Nephron progenitor cell (in vitro differentiated cells): ENCODE measurements at regions not wholly inside any gene's neighbourhood (a gene's known extent, or its start where the extent isn't known, plus 50 kb on each side); places are given as distances from the start of the nearest gene placed in this dataset.

Experiments
- DNase-seq: peaks from one replicate; pipeline ENCODE4 v3.0.0; 2021
- H3K27ac Mint-ChIP-seq: 2 replicates; pipeline ENCODE4 v1.8.0; 2021; ENCODE audit warnings: mild to moderate bottlenecking, moderate library complexity, mixed read lengths
- H3K27me3 Mint-ChIP-seq: 2 replicates; pipeline ENCODE4 v1.8.0; 2021; ENCODE audit warnings: mild to moderate bottlenecking, low read depth, mixed read lengths; ENCODE audit not compliant: poor library complexity
- H3K36me3 Mint-ChIP-seq: 2 replicates; pipeline ENCODE4 v1.8.0; 2021; ENCODE audit warnings: low read depth, mixed read lengths
- H3K4me1 Mint-ChIP-seq: 2 replicates; pipeline ENCODE4 v1.8.0; 2021; ENCODE audit warnings: mixed read lengths
- H3K4me3 Mint-ChIP-seq: 2 replicates; pipeline ENCODE4 v1.8.0; 2021; ENCODE audit warnings: mild to moderate bottlenecking, moderate library complexity, mixed read lengths
- H3K9me3 Mint-ChIP-seq: 2 replicates; pipeline ENCODE4 v1.8.0; 2021; ENCODE audit warnings: mild to moderate bottlenecking, moderate library complexity, mixed read lengths
- TF ChIP-seq, protein P1 (sequence below): fragments of 200-600 bp; sonication (generic); IDR thresholded peaks from 2 replicates; pipeline ENCODE4 v1.5.0; 2021; ENCODE audit warnings: antibody characterized with exemption

DNA sequence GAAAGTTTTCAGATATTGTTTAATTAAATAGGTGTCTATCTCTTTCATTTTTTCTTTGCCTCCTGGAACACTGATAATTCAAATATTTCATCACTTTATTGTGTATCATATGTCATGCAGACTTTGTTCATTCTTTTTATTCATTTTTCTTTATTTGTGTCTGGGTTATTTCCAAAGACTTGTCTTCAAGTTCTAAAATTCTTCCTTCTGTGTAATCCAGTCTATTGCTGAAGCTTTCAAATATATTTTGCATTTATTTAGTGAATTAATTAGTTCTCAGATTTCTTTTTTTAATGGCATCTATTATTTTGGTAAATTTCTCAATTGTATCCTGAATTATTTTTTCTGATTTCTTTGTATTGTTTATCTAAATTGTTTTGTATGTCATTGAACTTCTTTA is 70.1 kb downstream of the ZNF330 start:
- H3K36me3 Mint-ChIP-seq: no peaks in the 10 kb centered on the region
- H3K9me3 Mint-ChIP-seq: peaks cover 30% of the 10 kb centered on the region
- no peaks in the 10 kb centered on the region for H3K4me1 Mint-ChIP-seq
- H3K27ac Mint-ChIP-seq: no peak overlapping the region
- TF ChIP-seq, protein P1, sequence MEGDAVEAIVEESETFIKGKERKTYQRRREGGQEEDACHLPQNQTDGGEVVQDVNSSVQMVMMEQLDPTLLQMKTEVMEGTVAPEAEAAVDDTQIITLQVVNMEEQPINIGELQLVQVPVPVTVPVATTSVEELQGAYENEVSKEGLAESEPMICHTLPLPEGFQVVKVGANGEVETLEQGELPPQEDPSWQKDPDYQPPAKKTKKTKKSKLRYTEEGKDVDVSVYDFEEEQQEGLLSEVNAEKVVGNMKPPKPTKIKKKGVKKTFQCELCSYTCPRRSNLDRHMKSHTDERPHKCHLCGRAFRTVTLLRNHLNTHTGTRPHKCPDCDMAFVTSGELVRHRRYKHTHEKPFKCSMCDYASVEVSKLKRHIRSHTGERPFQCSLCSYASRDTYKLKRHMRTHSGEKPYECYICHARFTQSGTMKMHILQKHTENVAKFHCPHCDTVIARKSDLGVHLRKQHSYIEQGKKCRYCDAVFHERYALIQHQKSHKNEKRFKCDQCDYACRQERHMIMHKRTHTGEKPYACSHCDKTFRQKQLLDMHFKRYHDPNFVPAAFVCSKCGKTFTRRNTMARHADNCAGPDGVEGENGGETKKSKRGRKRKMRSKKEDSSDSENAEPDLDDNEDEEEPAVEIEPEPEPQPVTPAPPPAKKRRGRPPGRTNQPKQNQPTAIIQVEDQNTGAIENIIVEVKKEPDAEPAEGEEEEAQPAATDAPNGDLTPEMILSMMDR: no peak
- no peak overlapping the region for H3K4me3 Mint-ChIP-seq
- no peaks in the 10 kb centered on the region for H3K27me3 Mint-ChIP-seq
- no peak for DNase-seq

DNA sequence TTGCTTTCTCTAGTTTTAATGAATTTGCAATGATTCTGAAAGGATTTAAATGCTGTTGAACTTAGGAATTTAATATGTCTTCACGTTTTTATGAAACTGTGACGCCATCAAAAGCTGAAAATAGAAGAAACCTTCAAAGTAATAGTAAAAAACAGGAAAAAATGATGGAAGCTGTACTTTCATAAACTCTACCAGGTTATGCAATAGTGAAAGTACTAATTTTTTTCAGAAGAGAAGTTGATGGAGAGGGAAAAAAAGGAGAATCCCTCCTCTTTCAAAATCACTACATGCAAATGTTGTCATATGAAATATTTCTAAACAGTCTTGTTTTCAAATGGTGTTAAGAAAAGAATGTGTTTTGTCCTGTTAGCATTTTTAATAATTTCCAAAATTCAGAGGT is 73.6 kb downstream of the ZNF330 start:
- TF ChIP-seq, protein P1: no peak
- H3K27me3 Mint-ChIP-seq: no peaks in the 10 kb centered on the region
- H3K9me3 Mint-ChIP-seq: peaks cover 29% of the 10 kb centered on the region
- H3K4me1 Mint-ChIP-seq: no peaks in the 10 kb centered on the region
- no peak overlapping the region for H3K4me3 Mint-ChIP-seq
- DNase-seq: no peak
- no peak overlapping the region for H3K27ac Mint-ChIP-seq
- H3K36me3 Mint-ChIP-seq: no peaks in the 10 kb centered on the region

DNA sequence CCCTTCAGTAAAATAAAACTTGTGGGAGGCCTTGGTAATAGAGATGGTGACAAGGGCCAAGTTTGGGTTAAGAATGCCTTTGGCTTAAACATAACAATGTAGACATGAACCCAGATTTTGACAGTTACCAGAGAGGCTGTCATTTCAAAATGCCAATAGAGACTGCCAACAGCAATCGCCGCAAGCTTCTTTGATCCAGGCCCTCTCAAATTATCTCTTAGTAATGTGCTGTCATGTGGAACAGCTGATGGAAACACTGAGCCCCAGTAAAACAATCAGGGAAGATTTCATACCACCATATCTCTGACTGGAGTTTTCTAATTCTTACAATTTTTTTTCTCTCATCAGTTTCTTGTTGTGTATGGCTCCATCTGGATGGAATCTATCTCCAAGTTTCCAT is 80.5 kb downstream of the ZNF330 start:
- no peaks in the 10 kb centered on the region for H3K9me3 Mint-ChIP-seq
- no peak overlapping the region for H3K27ac Mint-ChIP-seq
- H3K4me1 Mint-ChIP-seq: no peaks in the 10 kb centered on the region
- H3K4me3 Mint-ChIP-seq: no peak overlapping the region
- DNase-seq: no peak
- TF ChIP-seq, protein P1: no peak
- H3K27me3 Mint-ChIP-seq: no peaks in the 10 kb centered on the region
- no peaks in the 10 kb centered on the region for H3K36me3 Mint-ChIP-seq

DNA sequence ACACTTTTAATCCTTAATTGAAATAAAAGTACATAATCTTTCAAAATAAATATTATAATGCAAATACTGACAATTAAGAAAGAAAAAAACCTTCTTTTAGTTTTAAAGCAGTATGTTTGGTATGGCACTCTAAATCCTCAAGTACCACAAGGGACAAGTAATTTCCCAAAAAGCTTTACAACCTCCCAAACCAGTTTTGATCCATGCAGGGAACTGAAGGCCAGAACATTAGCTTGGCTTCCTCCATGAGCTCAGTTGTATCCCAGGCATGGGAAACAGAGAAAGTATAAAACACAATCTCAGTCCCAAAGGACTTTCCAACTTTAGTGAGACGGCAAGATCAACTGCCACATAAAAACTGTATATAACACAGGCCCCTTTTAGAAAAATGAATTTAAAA is 82.2 kb downstream of the ZNF330 start:
- Mint-ChIP-seq H3K4me1 (peaks cover 11% of the 10 kb centered on the region), H3K27ac (no peak overlapping the region), H3K4me3 (no peak overlapping the region), H3K9me3 (no peaks in the 10 kb centered on the region), H3K27me3 (no peaks in the 10 kb centered on the region), H3K36me3 (no peaks in the 10 kb centered on the region)
- no peak for DNase-seq
- TF ChIP-seq, protein P1: no peak

DNA sequence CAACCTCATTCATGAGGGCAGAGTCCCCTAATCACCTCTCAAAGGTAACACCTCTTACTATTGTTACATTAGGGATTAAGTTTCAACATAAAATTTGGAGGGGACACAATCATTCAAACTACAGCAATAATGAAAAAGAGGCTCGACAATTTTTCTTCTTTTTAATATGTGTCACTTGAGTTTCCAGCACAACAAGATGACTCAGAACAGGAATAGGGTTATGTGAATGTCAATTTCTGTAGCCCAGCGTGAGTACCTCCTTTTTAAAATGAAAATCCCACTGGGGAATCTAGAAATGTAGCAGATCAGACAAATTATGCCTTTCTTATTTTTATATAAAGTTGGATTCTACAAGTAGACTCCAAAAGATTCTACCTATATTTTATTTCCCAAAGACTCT is 83.7 kb downstream of the ZNF330 start:
- Mint-ChIP-seq H3K4me3 (no peak overlapping the region), H3K27me3 (no peaks in the 10 kb centered on the region), H3K9me3 (no peaks in the 10 kb centered on the region), H3K27ac (no peak overlapping the region), H3K36me3 (no peaks in the 10 kb centered on the region), H3K4me1 (peaks cover 13% of the 10 kb centered on the region)
- DNase-seq: no peak
- TF ChIP-seq, protein P1: no peak

DNA sequence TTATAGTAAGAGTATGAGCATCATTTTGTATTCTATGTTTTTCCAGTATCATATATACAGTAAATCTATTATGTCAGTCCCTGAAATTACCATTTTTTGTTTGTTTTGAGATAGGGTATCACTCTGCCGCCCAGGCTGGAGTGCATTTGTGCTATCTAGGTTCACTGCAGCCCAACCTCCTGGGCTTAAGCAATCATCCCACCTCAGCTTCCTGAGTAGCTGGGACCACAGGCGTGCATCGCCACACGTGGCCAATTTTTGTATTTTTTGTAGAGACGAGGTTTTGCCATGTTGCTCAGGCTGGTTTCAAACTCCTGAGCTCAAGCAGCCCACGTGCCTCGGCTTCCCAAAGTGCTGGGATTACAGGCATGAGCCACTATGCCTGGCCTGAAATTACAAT is 85.6 kb downstream of the ZNF330 start:
- Mint-ChIP-seq H3K4me1 (peaks cover 13% of the 10 kb centered on the region), H3K27me3 (no peaks in the 10 kb centered on the region), H3K9me3 (no peaks in the 10 kb centered on the region), H3K27ac (no peak overlapping the region), H3K4me3 (no peak overlapping the region), H3K36me3 (no peaks in the 10 kb centered on the region)
- TF ChIP-seq, protein P1: no peak
- no peak for DNase-seq
